H1 (cell line): ENCODE measurements at regions not wholly inside any gene's neighbourhood (a gene's known extent, or its start where the extent isn't known, plus 50 kb on each side); places are given as distances from the start of the nearest gene placed in this dataset.

Source experiments
- BRCA1 ChIP-seq: IDR thresholded peaks from 2 replicates; pipeline ENCODE4 v1.6.1; 2012; ENCODE audit warnings: low read depth, low read length, improper control_type of control experiment
- CBX5 ChIP-seq: fragments of 300-800, 300-1000 bp; sonication (generic); IDR thresholded peaks from 2 replicates; pipeline ENCODE4 v1.7.1; 2016; ENCODE audit warnings: antibody characterized with exemption, low read length, low read depth
- YY1 ChIP-seq: IDR thresholded peaks from 2 replicates; pipeline ENCODE4 v1.6.1; 2011; ENCODE audit warnings: low read depth, mild to moderate bottlenecking, low read length

GRCh38 chr6:54516321-54516720 is 208.1 kb downstream of the TINAG start (continued):
- TF ChIP-seq CBX5 (no peak), YY1 (no peak), BRCA1 (no peak)
